Cardiac fibroblast (primary cell): ENCODE measurements at regions not wholly inside any gene's neighbourhood (a gene's known extent, or its start where the extent isn't known, plus 50 kb on each side); places are given as distances from the start of the nearest gene placed in this dataset.

Experiments used
- DNase-seq, 2 donors: peaks; one replicate each; pipeline versions ENCODE4 v3.0.0 to v3.0.0-alpha.2; 2010; ENCODE audit warnings: low read depth in 2 of 2
- H3K4me3 ChIP-seq, 2 donors: replicated peaks in 1 of 2; 1 replicate in 1 of 2; 2 replicates in 1 of 2; pipeline ENCODE4 v1.5.1; 2011; ENCODE audit warnings: low read depth in 2 of 2, low read length in 2 of 2, mild to moderate bottlenecking in 2 of 2, moderate library complexity in 1 of 2
- TF ChIP-seq, protein P1 (sequence below): IDR thresholded peaks from one replicate; pipeline ENCODE4 v1.5.1; 2011; ENCODE audit warnings: low read depth, mild to moderate bottlenecking, low read length, inconsistent platforms

DNA sequence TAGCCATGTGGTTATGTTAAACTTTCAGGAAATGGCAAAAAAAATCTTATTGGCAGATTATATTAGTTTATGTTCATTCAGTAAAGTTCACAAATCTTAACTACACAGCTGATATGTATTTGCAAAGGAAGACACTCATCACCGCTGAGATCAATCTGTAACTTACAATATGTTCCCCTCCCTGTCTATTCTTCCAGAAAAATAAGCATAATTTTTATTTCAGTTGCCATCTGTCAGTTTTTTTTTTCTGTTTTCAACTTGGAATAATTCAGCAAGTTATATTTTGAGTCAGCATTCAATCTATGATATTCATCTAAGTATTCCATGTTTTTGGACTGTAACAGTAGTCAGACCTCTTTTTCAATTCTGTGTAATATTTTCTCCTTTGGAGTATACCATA, 1019.9 kb upstream of the PTPRD start:
- H3K4me3 ChIP-seq, result no peak overlapping the region
- DNase-seq, result no peak
- TF ChIP-seq, protein P1, sequence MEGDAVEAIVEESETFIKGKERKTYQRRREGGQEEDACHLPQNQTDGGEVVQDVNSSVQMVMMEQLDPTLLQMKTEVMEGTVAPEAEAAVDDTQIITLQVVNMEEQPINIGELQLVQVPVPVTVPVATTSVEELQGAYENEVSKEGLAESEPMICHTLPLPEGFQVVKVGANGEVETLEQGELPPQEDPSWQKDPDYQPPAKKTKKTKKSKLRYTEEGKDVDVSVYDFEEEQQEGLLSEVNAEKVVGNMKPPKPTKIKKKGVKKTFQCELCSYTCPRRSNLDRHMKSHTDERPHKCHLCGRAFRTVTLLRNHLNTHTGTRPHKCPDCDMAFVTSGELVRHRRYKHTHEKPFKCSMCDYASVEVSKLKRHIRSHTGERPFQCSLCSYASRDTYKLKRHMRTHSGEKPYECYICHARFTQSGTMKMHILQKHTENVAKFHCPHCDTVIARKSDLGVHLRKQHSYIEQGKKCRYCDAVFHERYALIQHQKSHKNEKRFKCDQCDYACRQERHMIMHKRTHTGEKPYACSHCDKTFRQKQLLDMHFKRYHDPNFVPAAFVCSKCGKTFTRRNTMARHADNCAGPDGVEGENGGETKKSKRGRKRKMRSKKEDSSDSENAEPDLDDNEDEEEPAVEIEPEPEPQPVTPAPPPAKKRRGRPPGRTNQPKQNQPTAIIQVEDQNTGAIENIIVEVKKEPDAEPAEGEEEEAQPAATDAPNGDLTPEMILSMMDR, result no peak

DNA sequence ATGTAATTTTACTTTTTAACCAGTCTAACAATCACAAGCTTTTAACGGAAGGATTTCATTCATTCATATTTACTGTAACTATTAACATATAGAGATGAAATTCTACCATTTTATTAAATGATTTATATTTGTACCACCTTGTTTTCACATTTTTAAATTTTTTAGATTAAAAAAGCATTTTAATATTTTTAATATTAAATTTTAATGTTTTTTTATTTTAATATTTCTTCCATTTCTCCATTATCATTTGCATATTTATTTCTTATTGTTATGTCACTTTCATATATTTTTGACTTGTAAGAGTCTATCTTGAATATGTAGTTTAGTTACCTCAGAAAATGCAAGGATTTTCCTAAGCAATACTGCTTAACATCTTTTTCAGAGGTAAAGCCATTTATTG, 1034.0 kb upstream of the PTPRD start:
- DNase-seq, result no peak
- TF ChIP-seq, protein P1, result no peak
- H3K4me3 ChIP-seq, result no peak overlapping the region

DNA sequence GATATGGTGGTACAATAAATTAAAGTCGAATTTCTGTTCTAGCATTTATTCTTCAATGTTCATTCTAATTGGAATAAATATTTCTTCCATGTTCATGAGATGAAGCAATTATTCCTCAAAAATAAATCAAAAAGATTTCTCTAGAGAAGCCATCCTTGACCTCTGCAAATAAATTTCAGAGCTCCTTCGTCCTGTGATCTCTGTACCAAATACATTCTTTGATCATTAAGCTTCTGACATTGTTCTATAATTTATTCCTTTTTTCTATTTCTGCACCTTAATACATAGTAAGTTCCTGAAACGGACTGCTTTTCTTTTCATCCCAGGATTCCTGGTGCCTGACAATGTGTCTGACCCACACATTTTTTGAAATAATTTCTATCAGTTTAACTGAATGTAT, 1039.3 kb upstream of the TYRP1 start:
- no peak overlapping the region for H3K4me3 ChIP-seq
- TF ChIP-seq, protein P1, result no peak
- no peak for DNase-seq

DNA sequence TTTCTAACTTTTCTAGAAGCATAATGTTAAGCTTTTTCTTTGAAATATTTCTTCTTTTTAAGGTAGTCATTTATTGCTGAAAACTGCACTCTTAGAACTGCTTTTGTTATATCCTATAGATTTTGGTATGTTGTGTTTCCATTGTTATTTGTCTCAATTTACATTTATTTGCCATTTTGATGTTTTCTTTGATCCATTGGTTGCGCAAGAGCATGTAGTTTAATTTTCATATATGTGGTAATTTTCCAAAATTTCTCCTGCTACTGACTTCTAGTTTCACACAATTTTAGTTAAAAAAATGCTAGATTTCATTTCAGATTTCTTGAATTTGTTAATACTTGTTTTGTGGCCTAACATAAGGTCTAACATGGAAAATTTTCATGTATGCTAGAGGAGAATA, 1029.3 kb upstream of the TYRP1 start:
- H3K4me3 ChIP-seq, result no peak overlapping the region
- DNase-seq, result no peak
- TF ChIP-seq, protein P1, result no peak

DNA sequence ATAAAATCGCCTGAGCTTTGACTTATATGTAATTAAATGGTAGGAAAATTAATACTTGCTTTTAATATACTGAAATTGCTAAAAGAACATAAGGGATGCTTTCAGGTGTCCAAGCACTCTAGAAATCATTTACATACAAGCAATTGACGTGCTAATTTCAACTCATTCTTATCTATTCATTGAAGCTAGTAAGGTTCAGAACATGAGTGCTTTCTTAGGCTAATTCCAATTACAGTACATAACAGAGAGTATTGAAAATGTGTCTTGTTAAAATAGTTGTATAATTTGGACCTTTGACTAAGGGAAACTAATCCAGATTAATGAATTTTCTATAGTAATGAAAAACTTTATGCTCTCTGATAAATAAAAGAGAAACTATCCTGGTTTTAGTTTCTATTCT, 1016.4 kb upstream of the TYRP1 start:
- TF ChIP-seq, protein P1, result no peak
- DNase-seq, result no peak
- no peak overlapping the region for H3K4me3 ChIP-seq

DNA sequence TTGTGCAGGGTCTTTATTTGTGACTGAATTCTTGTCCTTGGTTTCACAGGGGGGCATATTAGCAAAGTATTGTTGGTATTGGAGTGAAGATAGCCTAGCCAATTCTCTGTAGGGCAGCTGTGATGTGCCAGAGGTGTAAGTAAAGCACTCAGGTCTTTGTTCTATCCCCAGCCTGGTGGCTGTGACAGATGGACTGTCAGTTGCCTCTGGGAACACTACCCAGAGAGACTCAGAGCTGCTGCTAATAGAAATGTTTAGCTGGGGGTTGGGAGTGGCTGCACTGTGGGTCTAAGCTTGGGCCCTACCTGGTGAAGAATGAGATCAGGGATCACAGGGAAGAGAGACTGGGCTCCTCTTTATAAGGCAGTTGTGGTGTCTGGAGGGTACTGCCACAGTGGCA, 1006.5 kb upstream of the TYRP1 start:
- DNase-seq, result no peak
- TF ChIP-seq, protein P1, result no peak
- no peak overlapping the region for H3K4me3 ChIP-seq

DNA sequence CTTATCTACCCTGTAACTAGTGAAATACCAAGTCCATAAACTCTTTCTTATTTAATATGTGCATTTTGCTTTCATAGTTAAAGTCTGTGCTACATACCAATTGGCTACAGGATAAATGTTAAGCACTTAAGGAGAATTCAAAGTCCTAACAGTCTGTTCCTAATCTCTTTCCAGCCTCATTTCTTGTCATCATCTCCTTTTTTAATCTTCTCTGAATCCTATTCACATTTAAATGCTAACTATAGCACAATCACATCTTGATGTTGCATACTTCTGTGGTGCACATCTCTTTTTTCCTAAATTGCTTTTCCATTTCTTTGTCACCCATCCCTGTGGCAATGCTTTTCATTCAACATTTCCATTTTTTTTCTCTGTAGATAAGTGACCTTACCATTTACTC, 996.1 kb upstream of the TYRP1 start:
- TF ChIP-seq, protein P1, result no peak
- no peak for DNase-seq
- H3K4me3 ChIP-seq, result no peak overlapping the region
